ENCODE measurements at regions not wholly inside any gene's neighbourhood (a gene's known extent, or its start where the extent isn't known, plus 50 kb on each side); places are given as distances from the start of the nearest gene placed in this dataset.

GRCh38 chr16:26295625-26296304, 604.0 kb downstream of the HS3ST4 start:
- no peaks in the 10 kb centered on the region for H3K79me2 ChIP-seq (ENCODE audit: control insufficient read depth, insufficient read depth, low read length)
- H3K4me3 ChIP-seq (ENCODE audit: control insufficient read depth in 2 of 3, extremely low read depth in 1 of 3, insufficient read depth in 2 of 3, low read depth in 1 of 3, low read length in 3 of 3), result no peak overlapping the region
- no peak overlapping the region for H2AFZ ChIP-seq (ENCODE audit: control insufficient read depth, low read length)
- no peaks in the 10 kb centered on the region for H4K20me1 ChIP-seq (ENCODE audit: control insufficient read depth, extremely low read depth, insufficient read depth, low read length)
- H3K9me1 ChIP-seq (ENCODE audit: control insufficient read depth, extremely low read depth, insufficient read depth, low read length), result no peaks in the 10 kb centered on the region
- H3K27ac ChIP-seq (ENCODE audit: control insufficient read depth, insufficient read depth, low read length), result no peak overlapping the region
- no peaks in the 10 kb centered on the region for H3K27me3 ChIP-seq (ENCODE audit: control insufficient read depth, extremely low read depth, insufficient read depth, low read length)
- H3K4me1 ChIP-seq (ENCODE audit: control insufficient read depth, extremely low read depth, insufficient read depth, low read length), result no peaks in the 10 kb centered on the region
- H3K4me2 ChIP-seq (ENCODE audit: control insufficient read depth, extremely low read depth, insufficient read depth, low read depth, low read length), result no peak overlapping the region
- no peak for TF ChIP-seq EZH2 (IDR thresholded peaks at IDR 0.05; ENCODE audit: low read length)
- TF ChIP-seq CTCF (optimal IDR thresholded peaks at IDR 0.05 in 1 of 3, IDR thresholded peaks at IDR 0.05 in 1 of 3, conservative IDR thresholded peaks at IDR 0.05 in 1 of 3; ENCODE audit: extremely low read depth in 1 of 3, insufficient read depth in 2 of 3, low read length in 3 of 3), result no peak
- H3K9me3 ChIP-seq (ENCODE audit: control insufficient read depth, low read depth, low read length), result no peaks in the 10 kb centered on the region
- H3K36me3 ChIP-seq (ENCODE audit: control insufficient read depth in 2 of 2, extremely low read depth in 1 of 2, insufficient read depth in 2 of 2, low read length in 2 of 2), result no peaks in the 10 kb centered on the region
- DNase-seq (ENCODE audit: low read depth, low spot score) (no peak), FAIRE-seq (no peak)
- dilution Hi-C loops (cut with MboI; ENCODE audit: extremely low pct_ligation_motif_present, low sequenced_read_pairs), result no loop called here
- no peak overlapping the region for H3K9ac ChIP-seq (ENCODE audit: control insufficient read depth, extremely low read depth, insufficient read depth, low read length)

GRCh38 chr16:26301516-26301915, 609.8 kb downstream of the HS3ST4 start:
- H3K9me3 ChIP-seq (ENCODE audit: control insufficient read depth, low read depth, low read length), result no peaks in the 10 kb centered on the region
- TF ChIP-seq CTCF (optimal IDR thresholded peaks at IDR 0.05 in 1 of 3, IDR thresholded peaks at IDR 0.05 in 1 of 3, conservative IDR thresholded peaks at IDR 0.05 in 1 of 3; ENCODE audit: extremely low read depth in 1 of 3, insufficient read depth in 2 of 3, low read length in 3 of 3) (no peak), EZH2 (IDR thresholded peaks at IDR 0.05; ENCODE audit: low read length) (no peak)

More at GRCh38 chr16:26301516-26301915, 609.8 kb downstream of the HS3ST4 start:
- Histone ChIP-seq H3K36me3 (ENCODE audit: control insufficient read depth in 2 of 2, extremely low read depth in 1 of 2, insufficient read depth in 2 of 2, low read length in 2 of 2) (no peaks in the 10 kb centered on the region), H2AFZ (ENCODE audit: control insufficient read depth, low read length) (no peak overlapping the region), H3K79me2 (ENCODE audit: control insufficient read depth, insufficient read depth, low read length) (no peaks in the 10 kb centered on the region), H3K27me3 (ENCODE audit: control insufficient read depth, extremely low read depth, insufficient read depth, low read length) (no peaks in the 10 kb centered on the region), H3K9me1 (ENCODE audit: control insufficient read depth, extremely low read depth, insufficient read depth, low read length) (no peaks in the 10 kb centered on the region), H3K27ac (ENCODE audit: control insufficient read depth, insufficient read depth, low read length) (no peak overlapping the region), H3K4me2 (ENCODE audit: control insufficient read depth, extremely low read depth, insufficient read depth, low read depth, low read length) (no peak overlapping the region), H4K20me1 (ENCODE audit: control insufficient read depth, extremely low read depth, insufficient read depth, low read length) (no peaks in the 10 kb centered on the region), H3K4me1 (ENCODE audit: control insufficient read depth, extremely low read depth, insufficient read depth, low read length) (no peaks in the 10 kb centered on the region), H3K9ac (ENCODE audit: control insufficient read depth, extremely low read depth, insufficient read depth, low read length) (no peak overlapping the region), H3K4me3 (ENCODE audit: control insufficient read depth in 2 of 3, extremely low read depth in 1 of 3, insufficient read depth in 2 of 3, low read depth in 1 of 3, low read length in 3 of 3) (no peak overlapping the region)
- dilution Hi-C loops (cut with MboI; ENCODE audit: extremely low pct_ligation_motif_present, low sequenced_read_pairs), result no loop called here
- FAIRE-seq, result no peak
- DNase-seq (ENCODE audit: low read depth, low spot score), result no peak
